ENCODE measurements at regions not wholly inside any gene's neighbourhood (a gene's known extent, or its start where the extent isn't known, plus 50 kb on each side); places are given as distances from the start of the nearest gene placed in this dataset.
"Not testable (repeated sequence)": the region's sequence is repeated elsewhere in the genome, so short reads cannot be mapped to it uniquely, and the experiment has no call there.

DNA sequence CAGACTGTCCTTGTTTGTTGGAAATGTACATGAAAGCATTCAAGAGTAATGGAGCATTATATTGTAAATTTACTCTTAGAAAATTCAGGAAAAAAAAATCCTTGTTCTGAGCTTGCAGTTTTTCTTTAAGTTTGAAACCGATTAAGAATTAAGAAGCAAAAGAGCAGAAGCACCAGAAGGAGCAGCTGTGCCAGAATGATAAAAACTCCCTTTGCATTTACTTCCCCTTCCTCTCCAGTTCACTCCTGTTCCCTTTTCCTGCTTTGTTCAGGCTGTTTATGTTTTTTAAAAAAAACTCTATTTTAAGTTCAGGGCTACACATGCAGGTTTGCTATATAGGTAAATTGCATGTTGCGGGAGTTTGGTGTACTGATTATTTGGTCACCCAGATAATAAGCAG is 90.3 kb downstream of the ATOH1 start:
- no peaks in the 10 kb centered on the region for H3K27me3 ChIP-seq (ENCODE audit: control insufficient read depth in 3 of 3, insufficient read depth in 3 of 3, low read length in 3 of 3)
- WGBS, 3 donors: 74 to 92% (median 85%) methylated on average over 2 of the region's 2 CpGs
- H3K9me3 ChIP-seq (ENCODE audit: control insufficient read depth in 2 of 2, insufficient read depth in 1 of 2, low read depth in 1 of 2, low read length in 1 of 2): no peaks in the 10 kb centered on the region
- no peak for FAIRE-seq
- no peak for DNase-seq
- no peak overlapping the region for H3K27ac ChIP-seq (ENCODE audit: low read depth in 1 of 3, low read length in 2 of 3)
- no peak overlapping the region for H3K4me3 ChIP-seq (ENCODE audit: low read depth in 1 of 3, low read length in 3 of 3)
- no peaks in the 10 kb centered on the region for H3K36me3 ChIP-seq (ENCODE audit: control insufficient read depth in 3 of 3, insufficient read depth in 2 of 3, low read depth in 1 of 3, low read length in 3 of 3)
- H3K4me1 ChIP-seq (ENCODE audit: control insufficient read depth in 3 of 3, insufficient read depth in 2 of 3, low read depth in 1 of 3, low read length in 2 of 3): no peaks in the 10 kb centered on the region

- H3K36me3 ChIP-seq (ENCODE audit: control insufficient read depth in 3 of 3, insufficient read depth in 2 of 3, low read depth in 1 of 3, low read length in 3 of 3); H3K9me3 ChIP-seq (ENCODE audit: control insufficient read depth in 2 of 2, insufficient read depth in 1 of 2, low read depth in 1 of 2, low read length in 1 of 2); H3K27ac ChIP-seq (ENCODE audit: low read depth in 1 of 3, low read length in 2 of 3); FAIRE-seq; H3K4me1 ChIP-seq (ENCODE audit: control insufficient read depth in 3 of 3, insufficient read depth in 2 of 3, low read depth in 1 of 3, low read length in 2 of 3); DNase-seq; H3K4me3 ChIP-seq (ENCODE audit: low read depth in 1 of 3, low read length in 3 of 3); H3K27me3 ChIP-seq (ENCODE audit: control insufficient read depth in 3 of 3, insufficient read depth in 3 of 3, low read length in 3 of 3): not testable (repeated sequence)
- WGBS, 3 donors: 74 to 99% (median 90%) methylated on average over 2 of the region's 2 CpGs
Observed at GRCh38 chr4:93923570-93923969, 95.0 kb downstream of the ATOH1 start.

DNA sequence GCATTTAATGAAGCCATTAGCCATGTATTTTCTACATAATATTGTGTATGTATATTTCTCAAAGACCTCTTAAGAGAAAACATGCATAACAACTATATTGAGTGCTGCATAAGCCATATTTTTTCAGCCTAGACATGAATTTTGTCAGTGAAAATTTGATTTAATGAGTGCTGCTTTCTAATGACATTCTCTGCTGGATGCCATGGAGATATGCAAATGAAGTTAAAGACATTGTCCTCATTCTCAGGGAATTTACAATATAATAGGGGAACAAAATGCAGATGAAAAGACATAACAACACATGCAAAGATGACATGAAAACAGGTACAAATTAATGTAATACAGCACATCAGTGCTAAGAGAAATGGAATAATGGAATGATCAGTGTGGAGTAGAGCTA is 118.7 kb downstream of the ATOH1 start:
- no peaks in the 10 kb centered on the region for H3K36me3 ChIP-seq (ENCODE audit: control insufficient read depth in 3 of 3, insufficient read depth in 2 of 3, low read depth in 1 of 3, low read length in 3 of 3)
- no peak for DNase-seq
- no peak overlapping the region for H3K4me3 ChIP-seq (ENCODE audit: low read depth in 1 of 3, low read length in 3 of 3)
- H3K4me1 ChIP-seq (ENCODE audit: control insufficient read depth in 3 of 3, insufficient read depth in 2 of 3, low read depth in 1 of 3, low read length in 2 of 3): no peaks in the 10 kb centered on the region
- no peaks in the 10 kb centered on the region for H3K27me3 ChIP-seq (ENCODE audit: control insufficient read depth in 3 of 3, insufficient read depth in 3 of 3, low read length in 3 of 3)
- H3K9me3 ChIP-seq (ENCODE audit: control insufficient read depth in 2 of 2, insufficient read depth in 1 of 2, low read depth in 1 of 2, low read length in 1 of 2): peaks cover 0 to 2% of the 10 kb centered on the region in 2 donors
- FAIRE-seq: no peak
- H3K27ac ChIP-seq (ENCODE audit: low read depth in 1 of 3, low read length in 2 of 3): no peak overlapping the region

DNA sequence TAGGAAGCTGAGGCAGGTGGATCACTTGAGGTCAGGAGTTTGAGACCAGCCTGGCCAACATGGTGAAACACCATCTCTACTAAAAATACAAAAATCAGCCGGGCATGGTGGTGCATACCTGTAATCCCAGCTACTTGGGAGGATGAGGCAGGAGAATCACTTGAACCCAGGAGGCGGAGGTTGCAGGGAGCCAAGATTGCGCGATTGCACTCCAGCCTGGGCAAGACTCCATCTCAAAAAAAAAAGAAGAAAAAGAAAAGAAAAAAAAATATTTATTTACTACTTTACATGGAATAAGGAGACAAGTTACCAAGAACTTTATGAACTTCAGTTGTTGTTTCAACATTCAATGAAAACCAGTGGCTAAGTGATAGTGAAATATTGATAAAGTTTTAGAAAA is 121.7 kb downstream of the ATOH1 start:
- not testable (repeated sequence) for H3K9me3 ChIP-seq (ENCODE audit: control insufficient read depth in 2 of 2, insufficient read depth in 1 of 2, low read depth in 1 of 2, low read length in 1 of 2); H3K27me3 ChIP-seq (ENCODE audit: control insufficient read depth in 3 of 3, insufficient read depth in 3 of 3, low read length in 3 of 3); H3K36me3 ChIP-seq (ENCODE audit: control insufficient read depth in 3 of 3, insufficient read depth in 2 of 3, low read depth in 1 of 3, low read length in 3 of 3); H3K4me3 ChIP-seq (ENCODE audit: low read depth in 1 of 3, low read length in 3 of 3); DNase-seq; H3K4me1 ChIP-seq (ENCODE audit: control insufficient read depth in 3 of 3, insufficient read depth in 2 of 3, low read depth in 1 of 3, low read length in 2 of 3); FAIRE-seq; H3K27ac ChIP-seq (ENCODE audit: low read depth in 1 of 3, low read length in 2 of 3)
- WGBS, 3 donors: 60 to 96% (median 80%) methylated on average over 4 of the region's 4 CpGs

GRCh38 chr4:93957186-93957585 is 128.6 kb downstream of the ATOH1 start:
- Histone ChIP-seq H3K4me3 (ENCODE audit: low read depth in 1 of 3, low read length in 3 of 3) (no peak overlapping the region), H3K36me3 (ENCODE audit: control insufficient read depth in 3 of 3, insufficient read depth in 2 of 3, low read depth in 1 of 3, low read length in 3 of 3) (no peaks in the 10 kb centered on the region), H3K27ac (ENCODE audit: low read depth in 1 of 3, low read length in 2 of 3) (no peak overlapping the region), H3K27me3 (ENCODE audit: control insufficient read depth in 3 of 3, insufficient read depth in 3 of 3, low read length in 3 of 3) (no peaks in the 10 kb centered on the region), H3K9me3 (ENCODE audit: control insufficient read depth in 2 of 2, insufficient read depth in 1 of 2, low read depth in 1 of 2, low read length in 1 of 2) (peaks cover 0 to 3% of the 10 kb centered on the region in 2 donors), H3K4me1 (ENCODE audit: control insufficient read depth in 3 of 3, insufficient read depth in 2 of 3, low read depth in 1 of 3, low read length in 2 of 3) (no peaks in the 10 kb centered on the region)
- 86 to 94% (median 86%) methylated on average over 1 of the region's 1 CpG for WGBS, 3 donors
- no peak for FAIRE-seq
- DNase-seq: no peak

GRCh38 chr4:93960450-93960849 is 131.9 kb downstream of the ATOH1 start:
- H3K4me3 ChIP-seq (ENCODE audit: low read depth in 1 of 3, low read length in 3 of 3): no peak overlapping the region
- no peak for FAIRE-seq
- H3K4me1 ChIP-seq (ENCODE audit: control insufficient read depth in 3 of 3, insufficient read depth in 2 of 3, low read depth in 1 of 3, low read length in 2 of 3): no peaks in the 10 kb centered on the region

GRCh38 chr4:93960916-93961315 is 132.4 kb downstream of the ATOH1 start:
- Histone ChIP-seq H3K36me3 (ENCODE audit: control insufficient read depth in 3 of 3, insufficient read depth in 2 of 3, low read depth in 1 of 3, low read length in 3 of 3) (no peaks in the 10 kb centered on the region), H3K27me3 (ENCODE audit: control insufficient read depth in 3 of 3, insufficient read depth in 3 of 3, low read length in 3 of 3) (no peaks in the 10 kb centered on the region), H3K9me3 (ENCODE audit: control insufficient read depth in 2 of 2, insufficient read depth in 1 of 2, low read depth in 1 of 2, low read length in 1 of 2) (no peaks in the 10 kb centered on the region), H3K4me1 (ENCODE audit: control insufficient read depth in 3 of 3, insufficient read depth in 2 of 3, low read depth in 1 of 3, low read length in 2 of 3) (no peaks in the 10 kb centered on the region), H3K4me3 (ENCODE audit: low read depth in 1 of 3, low read length in 3 of 3) (no peak overlapping the region), H3K27ac (ENCODE audit: low read depth in 1 of 3, low read length in 2 of 3) (no peak overlapping the region)
- DNase-seq: no peak
- 77 to 83% (median 79%) methylated on average over 3 of the region's 3 CpGs for WGBS, 3 donors
- FAIRE-seq: no peak

More at GRCh38 chr4:93960450-93960849, 131.9 kb downstream of the ATOH1 start:
- H3K27ac ChIP-seq (ENCODE audit: low read depth in 1 of 3, low read length in 2 of 3): no peak overlapping the region
- no peaks in the 10 kb centered on the region for H3K27me3 ChIP-seq (ENCODE audit: control insufficient read depth in 3 of 3, insufficient read depth in 3 of 3, low read length in 3 of 3)
- DNase-seq: no peak
- peaks cover 0 to 3% of the 10 kb centered on the region in 2 donors for H3K9me3 ChIP-seq (ENCODE audit: control insufficient read depth in 2 of 2, insufficient read depth in 1 of 2, low read depth in 1 of 2, low read length in 1 of 2)
- no peaks in the 10 kb centered on the region for H3K36me3 ChIP-seq (ENCODE audit: control insufficient read depth in 3 of 3, insufficient read depth in 2 of 3, low read depth in 1 of 3, low read length in 3 of 3)

- H3K27me3 ChIP-seq (ENCODE audit: control insufficient read depth in 3 of 3, insufficient read depth in 3 of 3, low read length in 3 of 3): no peaks in the 10 kb centered on the region
- no peak overlapping the region for H3K27ac ChIP-seq (ENCODE audit: low read depth in 1 of 3, low read length in 2 of 3)
- whole genome bisulfite sequencing, 3 donors: 38 to 49% (median 44%) methylated on average over 6 of the region's 6 CpGs
- no peaks in the 10 kb centered on the region for H3K36me3 ChIP-seq (ENCODE audit: control insufficient read depth in 3 of 3, insufficient read depth in 2 of 3, low read depth in 1 of 3, low read length in 3 of 3)
- peaks cover 0 to 13% of the 10 kb centered on the region in 2 donors for H3K9me3 ChIP-seq (ENCODE audit: control insufficient read depth in 2 of 2, insufficient read depth in 1 of 2, low read depth in 1 of 2, low read length in 1 of 2)
- peak in 1 of 2 donors; percentile 45 for DNase-seq
- H3K4me1 ChIP-seq (ENCODE audit: control insufficient read depth in 3 of 3, insufficient read depth in 2 of 3, low read depth in 1 of 3, low read length in 2 of 3): no peaks in the 10 kb centered on the region
- no peak overlapping the region for H3K4me3 ChIP-seq (ENCODE audit: low read depth in 1 of 3, low read length in 3 of 3)
- no peak for FAIRE-seq
Observed at GRCh38 chr4:93981594-93981993, 153.0 kb downstream of the ATOH1 start.

GRCh38 chr4:93982255-93982654 is 153.7 kb downstream of the ATOH1 start:
- no peaks in the 10 kb centered on the region for H3K4me1 ChIP-seq (ENCODE audit: control insufficient read depth in 3 of 3, insufficient read depth in 2 of 3, low read depth in 1 of 3, low read length in 2 of 3)
- H3K27ac ChIP-seq (ENCODE audit: low read depth in 1 of 3, low read length in 2 of 3): no peak overlapping the region
- WGBS, 3 donors: 88 to 92% (median 90%) methylated on average over 1 of the region's 1 CpG
- no peak for FAIRE-seq
- H3K4me3 ChIP-seq (ENCODE audit: low read depth in 1 of 3, low read length in 3 of 3): no peak overlapping the region
- H3K36me3 ChIP-seq (ENCODE audit: control insufficient read depth in 3 of 3, insufficient read depth in 2 of 3, low read depth in 1 of 3, low read length in 3 of 3): no peaks in the 10 kb centered on the region
- DNase-seq: no peak
- peaks cover 0 to 16% of the 10 kb centered on the region in 2 donors for H3K9me3 ChIP-seq (ENCODE audit: control insufficient read depth in 2 of 2, insufficient read depth in 1 of 2, low read depth in 1 of 2, low read length in 1 of 2)
- no peaks in the 10 kb centered on the region for H3K27me3 ChIP-seq (ENCODE audit: control insufficient read depth in 3 of 3, insufficient read depth in 3 of 3, low read length in 3 of 3)

Data from small intestine (tissue), 7 donors.